Pons (tissue), 1 donor: ENCODE measurements at regions not wholly inside any gene's neighbourhood (a gene's known extent, or its start where the extent isn't known, plus 50 kb on each side); places are given as distances from the start of the nearest gene placed in this dataset.
A peak's percentile ranks its signal among the peaks of the same experiment; 100 is the strongest.

Experiments
- DNase-seq: peaks from one replicate; pipeline ENCODE4 v3.0.0-alpha.2; 2016; ENCODE audit warnings: low spot score

GRCh38 chr6:91788501-91788900 lies 1201.6 kb upstream of the MAP3K7 start:
- DNase-seq, result no peak

GRCh38 chr6:91786474-91787184 lies 1199.8 kb upstream of the MAP3K7 start:
- no peak for DNase-seq

- DNase-seq, result peak; percentile 19
Observed at GRCh38 chr6:91782802-91783201, 1195.9 kb upstream of the MAP3K7 start.

- peak; percentile 59 for DNase-seq
Observed at GRCh38 chr6:91781946-91782345, 1195.1 kb upstream of the MAP3K7 start.

GRCh38 chr6:91780270-91780669 lies 1193.4 kb upstream of the MAP3K7 start:
- no peak for DNase-seq

GRCh38 chr6:91761621-91762020 lies 1174.7 kb upstream of the MAP3K7 start:
- no peak for DNase-seq

GRCh38 chr6:91754691-91755090 lies 1167.8 kb upstream of the MAP3K7 start:
- DNase-seq, result no peak

GRCh38 chr6:91751526-91751925 lies 1164.7 kb upstream of the MAP3K7 start:
- DNase-seq, result no peak

GRCh38 chr6:91744566-91744965 lies 1157.7 kb upstream of the MAP3K7 start:
- DNase-seq, result no peak

GRCh38 chr6:91743756-91744155 lies 1156.9 kb upstream of the MAP3K7 start:
- peak; percentile 75 for DNase-seq

DNA sequence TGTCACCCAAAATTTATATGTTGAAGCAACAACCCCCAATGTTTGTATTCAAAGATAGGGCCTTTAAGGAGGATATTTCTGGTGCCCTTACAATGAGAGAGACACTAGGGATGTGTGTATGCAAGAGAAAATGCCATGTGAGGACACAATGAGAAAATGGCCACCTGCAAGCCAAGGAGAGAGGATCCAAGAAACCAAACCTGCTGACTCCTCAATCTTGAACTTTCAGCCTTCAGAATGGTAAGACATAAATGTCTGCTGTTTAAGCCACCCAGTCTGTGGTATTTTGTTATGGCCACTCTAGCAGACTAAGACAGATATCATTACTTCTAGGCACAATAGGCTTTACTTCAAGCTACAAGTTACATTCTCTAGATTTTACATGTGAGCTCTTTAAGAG lies 1145.1 kb upstream of the MAP3K7 start:
- no peak for DNase-seq

DNA sequence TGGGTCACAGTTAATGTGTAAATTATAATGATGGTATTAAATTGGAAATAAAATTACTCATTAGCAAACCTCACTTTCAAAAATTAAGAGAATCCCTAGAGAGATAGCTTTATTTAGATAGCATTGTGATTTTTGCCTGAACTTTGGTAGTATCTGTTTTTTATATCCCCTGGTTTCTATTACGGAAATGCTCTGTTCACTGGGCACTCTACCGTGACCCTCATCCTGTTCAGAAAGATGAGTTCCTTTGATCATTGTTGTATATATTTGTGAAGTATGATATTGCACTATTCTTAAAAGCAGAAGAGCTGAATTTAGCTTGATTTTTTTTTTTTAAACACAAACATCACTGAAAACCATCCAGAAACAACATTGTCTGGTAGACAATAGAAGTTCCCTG lies 1143.8 kb upstream of the MAP3K7 start:
- DNase-seq, result no peak

DNA sequence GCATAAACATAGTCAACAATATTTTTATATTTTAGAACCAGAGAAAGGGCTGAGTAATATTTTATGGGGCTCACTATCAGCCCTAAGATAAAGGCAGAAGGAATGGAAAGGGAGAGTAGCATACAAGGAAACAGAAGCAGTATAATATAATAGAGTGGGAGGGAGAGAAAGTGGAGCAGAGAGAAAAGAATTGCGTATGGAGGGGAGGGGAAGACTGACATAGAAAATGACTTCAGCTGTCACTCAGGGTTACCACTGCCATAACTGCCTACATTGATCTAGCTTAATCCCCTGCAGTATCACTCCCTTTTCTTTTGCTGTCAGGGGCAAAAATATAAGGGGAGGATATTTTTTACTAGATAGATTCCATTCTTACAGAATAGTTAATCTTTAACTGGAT lies 1133.5 kb upstream of the MAP3K7 start:
- DNase-seq, result no peak

DNA sequence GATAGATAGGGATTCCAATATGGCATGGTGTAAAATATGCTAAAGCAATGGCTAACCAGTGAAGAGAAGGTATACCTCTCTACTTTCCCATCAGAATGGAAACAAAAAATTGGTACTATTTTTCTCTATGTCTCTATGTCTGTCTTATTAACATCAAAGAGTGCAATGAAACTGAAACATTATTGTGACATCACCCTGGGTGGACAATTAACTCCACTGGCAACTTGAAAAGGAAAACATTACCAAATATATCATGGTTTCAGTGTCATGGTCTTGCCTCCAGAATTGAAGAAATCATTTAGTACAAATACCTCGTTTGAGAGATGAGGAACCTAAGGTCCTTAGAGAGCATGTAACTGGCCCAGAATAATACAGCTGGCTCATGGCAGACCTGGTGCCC lies 1132.5 kb upstream of the MAP3K7 start:
- no peak for DNase-seq

DNA sequence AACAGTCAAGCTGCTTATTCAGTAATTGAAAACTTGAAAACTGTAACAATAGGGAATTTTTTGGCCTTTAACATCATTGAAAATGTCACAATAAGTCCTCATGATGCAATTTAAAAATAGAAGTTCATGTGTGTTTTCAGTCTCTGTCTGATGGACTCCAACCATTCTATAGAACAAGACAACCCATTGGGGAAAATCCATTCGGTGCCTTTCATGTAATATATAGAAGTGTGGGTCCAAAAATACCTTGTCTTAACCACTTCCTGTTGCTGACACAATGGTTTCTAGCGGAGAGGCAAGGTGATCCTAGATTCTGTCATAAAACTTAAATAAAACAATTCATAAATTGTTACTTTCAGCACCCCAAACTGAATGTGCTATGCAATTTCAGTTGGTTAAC lies 1131.3 kb upstream of the MAP3K7 start:
- DNase-seq, result no peak

DNA sequence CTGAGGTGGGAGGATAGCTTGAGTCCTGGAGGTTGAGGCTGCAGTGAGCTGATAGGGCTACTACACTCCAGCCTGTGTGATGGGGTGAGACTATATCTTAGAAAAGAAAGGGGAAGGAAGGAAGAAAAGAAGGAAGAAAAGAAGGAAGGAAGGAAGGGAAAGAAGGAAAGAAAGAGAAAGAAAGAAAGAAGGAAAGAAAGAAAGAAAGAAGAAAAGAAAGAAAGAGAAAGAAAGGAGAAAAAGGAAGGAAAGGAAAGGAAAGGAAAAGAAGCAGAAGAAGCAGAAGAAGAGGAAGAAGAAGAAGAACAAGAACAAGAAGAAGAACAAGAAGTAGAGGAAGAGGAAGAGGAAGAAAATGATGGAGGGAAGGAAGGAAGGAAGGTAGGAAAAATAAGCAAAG lies 1130.2 kb upstream of the MAP3K7 start:
- DNase-seq, result no peak

DNA sequence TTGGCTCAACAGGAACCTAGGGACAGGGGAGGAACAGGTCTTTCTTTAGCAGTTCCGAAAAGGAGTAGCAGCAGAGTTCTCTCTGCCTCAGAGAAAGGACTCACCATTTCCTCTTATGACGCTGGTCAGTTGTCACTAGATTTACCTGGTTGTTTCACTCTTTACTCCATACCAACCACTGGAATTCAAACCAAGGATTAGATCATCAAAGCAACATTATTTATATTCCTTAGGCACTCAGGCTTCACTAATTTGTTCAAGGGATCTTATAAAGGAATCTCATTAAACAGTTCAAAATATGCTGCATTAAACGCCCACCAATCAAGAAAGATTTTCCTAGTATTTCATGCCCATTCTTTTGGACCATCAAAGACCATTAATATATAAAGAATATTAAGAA lies 1129.5 kb upstream of the MAP3K7 start:
- DNase-seq, result no peak

DNA sequence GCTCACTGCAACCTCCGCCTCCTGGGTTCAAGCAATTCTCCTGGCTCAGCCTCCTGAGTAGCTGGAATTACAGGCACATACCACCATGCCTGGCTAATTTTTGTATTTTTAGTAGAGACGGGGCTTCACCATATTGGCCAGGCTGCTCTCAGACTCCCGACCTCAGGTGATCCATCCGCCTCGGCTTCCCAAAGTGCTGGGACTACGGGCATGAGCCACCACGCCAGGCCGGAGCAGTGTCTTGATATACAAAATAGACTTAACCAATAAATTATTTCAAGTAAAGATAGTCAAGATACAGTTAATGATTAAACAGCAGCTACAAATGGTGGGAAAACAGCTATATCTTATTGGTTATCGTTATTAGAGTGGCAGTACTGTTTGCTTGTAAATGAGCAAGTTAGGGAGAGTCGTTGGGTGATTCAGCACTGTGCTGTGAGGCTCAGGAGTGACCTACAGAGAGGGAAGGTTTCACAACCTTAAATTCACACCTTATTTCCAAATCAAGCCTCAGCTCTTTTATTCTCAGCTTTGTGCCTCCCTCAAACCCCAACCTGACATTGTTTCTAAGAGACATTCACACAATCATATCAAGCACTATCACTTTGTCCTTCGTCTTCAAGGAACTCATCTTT lies 1128.4 kb upstream of the MAP3K7 start:
- DNase-seq, result no peak

DNA sequence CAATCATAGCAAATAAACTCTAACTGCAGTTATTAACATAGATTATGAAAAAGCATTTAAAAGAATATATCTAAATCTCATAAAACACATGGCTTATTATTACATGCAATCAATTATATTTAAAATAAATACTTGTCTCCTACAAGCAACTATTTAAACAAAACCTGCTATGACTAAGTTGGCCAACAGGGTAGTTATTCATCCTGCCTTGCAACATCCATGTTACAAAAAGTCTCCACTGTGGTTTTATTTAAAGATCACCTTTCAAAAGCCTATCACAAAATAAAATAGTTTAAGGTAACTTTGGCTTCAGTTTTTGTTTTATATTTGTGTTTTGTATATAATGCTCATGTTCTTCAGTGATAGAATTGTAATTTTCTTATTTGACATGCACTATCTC lies 1127.0 kb upstream of the MAP3K7 start:
- DNase-seq, result no peak

DNA sequence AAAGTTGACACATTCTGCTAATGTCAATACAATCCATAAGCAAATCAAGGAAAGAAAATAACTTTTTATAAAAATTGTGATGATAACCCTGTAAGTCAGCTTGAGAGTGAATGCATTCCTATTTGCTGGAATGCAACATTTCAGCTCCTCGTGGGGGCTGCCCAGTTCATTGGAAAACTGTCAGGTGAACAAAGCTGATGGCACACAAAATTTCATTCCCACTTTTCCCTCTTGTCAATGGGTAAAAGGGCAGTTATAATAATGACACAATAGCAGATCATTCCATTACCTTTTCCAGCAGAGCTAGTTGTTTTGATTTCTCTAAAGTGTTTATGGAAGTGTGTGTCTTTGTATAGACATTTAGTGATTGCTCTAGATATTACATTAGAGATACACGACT lies 1124.6 kb upstream of the MAP3K7 start:
- no peak for DNase-seq

DNA sequence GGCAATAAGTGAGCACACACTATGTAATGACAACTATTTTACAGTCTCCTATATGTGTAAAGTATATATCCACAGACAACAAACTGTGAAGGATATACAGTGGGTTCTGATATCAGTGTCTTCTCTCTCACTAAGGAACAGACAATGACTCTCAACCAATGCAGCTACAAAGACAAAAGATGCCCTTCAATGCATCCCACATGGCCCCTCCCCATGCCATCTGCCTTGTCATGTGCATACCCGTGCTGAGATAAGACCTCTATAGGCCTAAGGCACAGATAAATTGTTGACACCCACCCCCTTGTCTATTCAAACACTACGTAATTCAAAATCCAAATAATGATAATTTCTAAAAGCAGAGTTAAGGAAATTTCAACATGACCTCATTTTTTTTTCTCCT lies 1123.5 kb upstream of the MAP3K7 start:
- peak; percentile 18 for DNase-seq

DNA sequence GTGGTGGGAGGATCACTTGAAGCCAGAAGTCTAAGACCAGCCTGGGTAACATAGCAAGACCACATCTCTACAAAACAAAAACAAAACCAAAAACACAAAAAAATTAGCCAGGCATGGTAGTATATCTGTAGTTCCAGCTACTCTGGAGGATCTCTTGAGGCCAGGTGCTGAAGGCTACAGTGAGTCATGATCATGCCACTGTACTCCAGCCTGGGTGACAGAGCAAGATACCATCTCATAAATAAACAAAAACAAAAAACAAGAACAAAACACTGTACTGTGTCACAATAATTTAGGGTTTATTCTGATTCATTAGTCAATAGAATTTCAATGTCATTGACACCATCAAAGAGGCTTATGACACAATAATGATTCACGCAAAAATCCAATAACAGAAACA lies 1121.7 kb upstream of the MAP3K7 start:
- no peak for DNase-seq

DNA sequence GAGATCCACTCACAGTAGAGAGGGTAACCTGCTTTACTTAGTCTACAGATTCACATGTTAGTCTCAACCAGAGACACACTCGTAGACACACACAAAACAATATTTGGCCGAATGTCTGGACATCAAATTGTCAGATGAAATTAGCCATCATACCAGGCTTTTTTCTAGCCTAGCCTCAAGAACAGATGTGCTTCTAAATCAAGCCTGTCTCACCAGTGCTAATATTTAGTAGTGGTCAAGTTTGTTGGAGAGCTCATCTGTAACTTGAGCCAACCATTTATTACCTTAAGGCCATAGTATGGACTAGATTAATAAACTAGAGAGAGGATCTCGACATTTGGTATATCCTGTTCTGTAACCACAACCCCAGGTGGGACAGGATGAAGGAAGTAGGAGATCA lies 1118.8 kb upstream of the MAP3K7 start:
- no peak for DNase-seq

- no peak for DNase-seq
Observed at GRCh38 chr6:91704531-91704930, 1117.7 kb upstream of the MAP3K7 start.
